GM12878 (cell line): ENCODE measurements at regions not wholly inside any gene's neighbourhood (a gene's known extent, or its start where the extent isn't known, plus 50 kb on each side); places are given as distances from the start of the nearest gene placed in this dataset.
A peak's percentile ranks its signal among the peaks of the same experiment; 100 is the strongest.

Experiments
- ATAC-seq: fragments of 200-7000 bp; cut with Tn5 transposase; 3 replicates; pipeline ENCODE4 v1.9.1; 2020; ENCODE audit warnings: mild to moderate bottlenecking, moderate library complexity
- BruUV-seq: library from RNA; stranded (reverse); fragments of 400-500 nt; replicated peaks from 2 replicates; lab custom pipeline; 2021; lab: Mats Ljungman, UMichigan
- CTCF ChIA-PET: fragments of 300-600 bp; sonication (Branson Sonifier 250); formaldehyde crosslinking; extraction: SDS; loops from one replicate; lab custom pipeline; 2021; ENCODE audit warnings: inconsistent platforms; lab: Yijun Ruan, JAX
- POLR2A ChIA-PET: fragments of 350-600 bp; formaldehyde crosslinking; extraction: SDS; loops from one replicate; lab custom pipeline; 2021; ENCODE audit warnings: inconsistent platforms; lab: Charles Lee
- RAD21 ChIA-PET: fragments of 300-600 bp; sonication (Branson Sonifier 250); formaldehyde crosslinking; loops from one replicate; lab custom pipeline; 2023; ENCODE audit warnings: antibody characterized with exemption; ENCODE audit not compliant: unreplicated experiment; lab: Charles Lee
- SMC1A ChIA-PET: fragments of 300-600 bp; sonication (Branson Sonifier 250); formaldehyde crosslinking; loops from one replicate; lab custom pipeline; 2023; ENCODE audit not compliant: unreplicated experiment, uncharacterized antibody; lab: Charles Lee
- DNase-seq: peaks from one replicate; pipeline ENCODE4 v3.0.0-alpha.2; 2011; ENCODE audit warnings: low read depth, low spot score
- FAIRE-seq: peaks from 3 replicates; lab custom pipeline; 2011; peaks lifted over from hg19 to GRCh38; lab: Jason Lieb, UNC
- H2AFZ ChIP-seq: 2 replicates; pipeline ENCODE4 v1.6.0; 2011; ENCODE audit warnings: low read depth, low read length, control low read depth; ENCODE audit not compliant: control insufficient read depth
- H3K27ac ChIP-seq: 2 replicates; pipeline ENCODE4 v1.5.1; 2011; ENCODE audit warnings: control low read depth; ENCODE audit not compliant: control insufficient read depth, insufficient read depth
- H3K27me3 ChIP-seq, 2 experiments: replicated peaks in 1 of 2; 2 replicates each; pipeline versions ENCODE4 v1.6.0 to v1.6.1; 2011; ENCODE audit warnings: low read length in 1 of 2; ENCODE audit not compliant: control insufficient read depth in 2 of 2, insufficient read depth in 2 of 2
- H3K36me3 ChIP-seq, 2 experiments: 2 replicates each; pipeline ENCODE4 v1.5.1; 2011; ENCODE audit warnings: low read length in 1 of 2; ENCODE audit not compliant: control insufficient read depth in 2 of 2, insufficient read depth in 2 of 2
- H3K4me1 ChIP-seq: 2 replicates; pipeline ENCODE4 v1.6.1; 2011; ENCODE audit warnings: mild to moderate bottlenecking, low read length, moderate library complexity, mixed read lengths; ENCODE audit not compliant: control insufficient read depth, insufficient read depth
- H3K4me2 ChIP-seq: 2 replicates; pipeline ENCODE4 v1.6.0; 2011; ENCODE audit warnings: control low read depth; ENCODE audit not compliant: control insufficient read depth, insufficient read depth
- H3K4me3 ChIP-seq: fragments of 200-600 bp; sonication (generic); 2 replicates; pipeline ENCODE4 v1.5.1; 2016
- H3K79me2 ChIP-seq: 2 replicates; pipeline ENCODE4 v1.6.0; 2011; ENCODE audit warnings: low read length; ENCODE audit not compliant: control insufficient read depth, insufficient read depth
- H3K9ac ChIP-seq: 2 replicates; pipeline ENCODE4 v1.8.0; 2011; ENCODE audit warnings: low read length, control low read depth, mixed read lengths; ENCODE audit not compliant: control insufficient read depth, insufficient read depth
- H3K9me3 ChIP-seq: replicated peaks from 3 replicates; pipeline ENCODE4 v1.5.1; 2011; ENCODE audit warnings: mild to moderate bottlenecking, low read length; ENCODE audit not compliant: control insufficient read depth, insufficient read depth
- H4K20me1 ChIP-seq: 2 replicates; pipeline ENCODE4 v1.6.0; 2011; ENCODE audit not compliant: control insufficient read depth, insufficient read depth
- CEBPB ChIP-seq, 2 experiments: fragments of 150-350 bp in 1 of 2; IDR thresholded peaks; 2 replicates each; pipeline ENCODE4 v1.6.1; 2012 to 2014; ENCODE audit warnings: low read depth in 2 of 2, low read length in 2 of 2, borderline replicate concordance in 1 of 2, inconsistent platforms in 1 of 2
- CREM ChIP-seq: IDR thresholded peaks from 2 replicates; pipeline ENCODE4 v1.6.1; 2014; ENCODE audit warnings: antibody characterized with exemption, low read depth
- CUX1 ChIP-seq: IDR thresholded peaks from 2 replicates; pipeline ENCODE4 v1.6.1; 2012; ENCODE audit warnings: improper control_type of control experiment, low read depth, low read length; ENCODE audit not compliant: insufficient replicate concordance
- NFXL1 ChIP-seq: fragments of 450-650 bp; IDR thresholded peaks from 2 replicates; pipeline ENCODE4 v1.6.1; 2017; ENCODE audit warnings: antibody characterized with exemption, mild to moderate bottlenecking, borderline replicate concordance
- POLR2AphosphoS2 ChIP-seq: IDR thresholded peaks from 2 replicates; pipeline ENCODE4 v1.6.1; 2011; ENCODE audit warnings: low read depth, mild to moderate bottlenecking, low read length, improper control_type of control experiment, moderate library complexity
- POLR2AphosphoS5 ChIP-seq: IDR thresholded peaks from 2 replicates; pipeline ENCODE4 v1.6.1; 2011; ENCODE audit warnings: mild to moderate bottlenecking, low read length, inconsistent platforms
- RCOR1 ChIP-seq: conservative IDR thresholded peaks from 2 replicates; pipeline ENCODE4 v1.6.1; 2012; ENCODE audit warnings: low read depth, low read length, improper control_type of control experiment
- ZBTB40 ChIP-seq: fragments of 450-650 bp; IDR thresholded peaks from 2 replicates; pipeline ENCODE4 v1.6.1; 2016; ENCODE audit warnings: mild to moderate bottlenecking, moderate library complexity, borderline replicate concordance
- WGBS: methylation state at CpG from one replicate; pipeline ENCODE4 v1.1.6; 2016; ENCODE audit warnings: low lambda C conversion rate; ENCODE audit not compliant: insufficient replicate concordance, insufficient coverage; ENCODE audit errors: missing lambda C conversion rate; 5-methylcytosine and 5-hydroxymethylcytosine counted together
- in situ Hi-C: fragments of 300-500 bp; cut with MboI; formaldehyde crosslinking; loops from 9 replicates; pipeline ENCODE4 v1.14.3; 2018; ENCODE audit warnings: mixed read lengths
- intact Hi-C: fragments of 100-400 bp; cut with micrococcal nuclease; formaldehyde crosslinking; loops from one replicate; pipeline ENCODE4 v1.14.2; 2022; ENCODE audit not compliant: unreplicated experiment

GRCh38 chr3:164417955-164418354 lies 660.3 kb downstream of the SI start (continued):
- no peak for TF ChIP-seq CUX1
- no peak for TF ChIP-seq RCOR1
- no peak for TF ChIP-seq NFXL1
- no peak for TF ChIP-seq CREM
- TF ChIP-seq POLR2AphosphoS2: no peak
- TF ChIP-seq POLR2AphosphoS5: no peak
- TF ChIP-seq, all 136 proteins: peak for 0

DNA sequence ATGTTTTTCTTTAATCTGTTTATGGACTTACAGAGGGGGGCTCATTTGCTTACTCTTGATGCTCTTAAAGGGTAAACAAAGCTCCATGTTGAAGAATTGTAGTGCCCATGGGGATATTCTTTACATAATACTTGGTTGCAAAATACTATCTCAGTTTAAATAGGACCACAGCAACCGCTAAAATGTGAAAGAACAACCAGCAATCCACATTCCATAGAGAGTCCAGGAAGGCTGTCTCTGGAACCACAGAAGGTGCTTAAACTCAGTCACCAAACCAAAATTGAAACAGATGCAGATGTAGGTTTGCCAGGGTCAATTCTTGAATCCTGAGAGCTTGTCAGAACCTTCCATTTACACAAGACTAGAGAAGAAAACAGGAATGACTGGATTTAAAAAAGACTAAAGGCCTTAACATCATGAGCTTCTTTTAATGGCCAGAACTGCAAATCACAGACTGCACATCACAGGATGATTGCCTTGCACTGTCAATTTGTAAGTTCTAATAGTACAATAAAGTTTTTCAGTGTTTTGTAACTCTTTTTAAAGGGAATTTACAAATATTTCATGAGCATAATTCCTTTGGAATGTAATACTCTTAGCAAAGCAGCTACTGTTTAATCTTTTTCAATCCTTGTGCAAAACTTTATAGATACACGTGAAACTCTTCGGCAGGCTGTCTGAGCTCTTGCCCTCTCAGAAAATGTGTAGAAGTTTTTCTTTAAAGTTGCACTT lies 661.6 kb downstream of the SI start:
- WGBS: 59% methylated on average over 3 of the region's 3 CpGs
- BruUV-seq: no TSS peak
- POLR2A ChIA-PET: no interaction called here
- H2AFZ ChIP-seq: no peak overlapping the region
- H3K9ac ChIP-seq: no peak overlapping the region
- no peak overlapping the region for H3K4me3 ChIP-seq
- no peaks in the 10 kb centered on the region for H3K9me3 ChIP-seq
- no peaks in the 10 kb centered on the region for H3K27me3 ChIP-seq
- no peaks in the 10 kb centered on the region for H3K4me1 ChIP-seq
- SMC1A ChIA-PET: interaction anchor here (1.3 to 1.6 kb wide), 2 partner anchors 9 to 12 kb away, joined by 5 to 7 read pairs; no protein-coding TSS in a partner anchor
- FAIRE-seq (no peak), DNase-seq (no peak), ATAC-seq (no peak)
- 0 out of 2 replicates have a peak, but pooled peaks have one; percentile 27 for TF ChIP-seq ZBTB40
- no peak for TF ChIP-seq CEBPB (IDR thresholded peaks at IDR 0.05; ENCODE audit: borderline replicate concordance in 1 of 2, low read depth in 2 of 2, low read length in 2 of 2)
- H4K20me1 ChIP-seq: no peaks in the 10 kb centered on the region
- H3K36me3 ChIP-seq: no peaks in the 10 kb centered on the region
- CTCF ChIA-PET: no interaction called here
- H3K79me2 ChIP-seq: no peaks in the 10 kb centered on the region
- no peak overlapping the region for H3K4me2 ChIP-seq
- RAD21 ChIA-PET: no interaction called here
- no peak overlapping the region for H3K27ac ChIP-seq
- in situ Hi-C loops (no loop called here), intact Hi-C loops (no loop called here)
